Endothelial cell of umbilical vein (primary cell): ENCODE measurements at regions not wholly inside any gene's neighbourhood (a gene's known extent, or its start where the extent isn't known, plus 50 kb on each side); places are given as distances from the start of the nearest gene placed in this dataset.
A peak's percentile ranks its signal among the peaks of the same experiment; 100 is the strongest.

ENCODE experiments used
- BruUV-seq: library from RNA; stranded (reverse); fragments of 400-500 nt; replicated peaks from 2 replicates; lab custom pipeline; 2021; lab: Mats Ljungman, UMichigan
- CTCF ChIA-PET: fragments of 300-600, 350-600 bp; sonication (Branson Sonifier 250); formaldehyde crosslinking; loops from one replicate; lab custom pipeline; 2021; ENCODE audit warnings: antibody characterized with exemption, inconsistent platforms; lab: Charles Lee
- POLR2A ChIA-PET: fragments of 300-600, 350-600 bp; sonication (Branson Sonifier 250); formaldehyde crosslinking; loops from one replicate; lab custom pipeline; 2021; ENCODE audit warnings: antibody characterized with exemption, inconsistent platforms; lab: Charles Lee
- DNase-seq: peaks from one replicate; pipeline ENCODE4 v3.0.0-alpha.2; 2011; ENCODE audit warnings: low read depth, low spot score
- FAIRE-seq: peaks from 2 replicates; lab custom pipeline; 2011; peaks lifted over from hg19 to GRCh38; lab: Jason Lieb, UNC
- H2AFZ ChIP-seq: 2 replicates; pipeline ENCODE4 v1.6.0; 2012; ENCODE audit warnings: low read depth, low read length, control low read depth, inconsistent platforms
- H3K27ac ChIP-seq: 2 replicates; pipeline ENCODE4 v1.5.1; 2011; ENCODE audit warnings: low read depth, mild to moderate bottlenecking, control low read depth, low read length, moderate library complexity; ENCODE audit not compliant: insufficient read depth
- H3K27me3 ChIP-seq, 2 experiments: 2 replicates each; pipeline versions ENCODE4 v1.6.0 to v1.6.1; 2011; ENCODE audit warnings: low read length in 2 of 2, mixed read lengths in 1 of 2; ENCODE audit not compliant: control insufficient read depth in 2 of 2, insufficient read depth in 2 of 2
- H3K36me3 ChIP-seq, 2 experiments: 2 replicates in 1 of 2; 3 replicates in 1 of 2; pipeline ENCODE4 v1.5.1; 2011; ENCODE audit warnings: low read length in 2 of 2, mild to moderate bottlenecking in 1 of 2, moderate library complexity in 1 of 2; ENCODE audit not compliant: control insufficient read depth in 2 of 2, insufficient read depth in 2 of 2; ENCODE audit errors: extremely low read depth in 1 of 2
- H3K4me1 ChIP-seq: 3 replicates; pipeline ENCODE4 v1.5.1; 2011; ENCODE audit warnings: mild to moderate bottlenecking, low read length; ENCODE audit not compliant: control insufficient read depth, insufficient read depth; ENCODE audit errors: extremely low read depth
- H3K4me2 ChIP-seq: 2 replicates; pipeline ENCODE4 v1.6.1; 2011; ENCODE audit warnings: low read length, control low read depth, mixed read lengths; ENCODE audit not compliant: insufficient read depth
- H3K4me3 ChIP-seq, 3 experiments: fragments of 200-600 bp in 1 of 3; sonication (generic), shearing (Covaris generic) in 1 of 3; replicated peaks in 1 of 3; 2 replicates each; pipeline ENCODE4 v1.5.1; 2011 to 2016; ENCODE audit warnings: control low read depth in 3 of 3, low read length in 3 of 3, mild to moderate bottlenecking in 2 of 3, inconsistent platforms in 1 of 3, low read depth in 1 of 3, moderate library complexity in 1 of 3; ENCODE audit not compliant: insufficient read depth in 1 of 3
- H3K79me2 ChIP-seq: 2 replicates; pipeline ENCODE4 v1.6.0; 2012; ENCODE audit warnings: low read length, inconsistent platforms; ENCODE audit not compliant: control insufficient read depth, insufficient read depth
- H3K9ac ChIP-seq: replicated peaks from 2 replicates; pipeline ENCODE3; 2011; ENCODE audit warnings: low read length, control low read depth; ENCODE audit not compliant: insufficient read depth; ENCODE audit errors: extremely low read depth
- H3K9me1 ChIP-seq: replicated peaks from 3 replicates; pipeline ENCODE4 v1.6.0; 2011; ENCODE audit warnings: mild to moderate bottlenecking, low read length; ENCODE audit not compliant: control insufficient read depth, insufficient read depth; ENCODE audit errors: extremely low read depth
- H3K9me3 ChIP-seq: replicated peaks from 2 replicates; pipeline ENCODE4 v1.5.1; 2012; ENCODE audit warnings: low read length, inconsistent platforms; ENCODE audit not compliant: control insufficient read depth, insufficient read depth
- H4K20me1 ChIP-seq: replicated peaks from 2 replicates; pipeline ENCODE3; 2011; ENCODE audit warnings: mild to moderate bottlenecking, low read length; ENCODE audit not compliant: control insufficient read depth, insufficient read depth; ENCODE audit errors: extremely low read depth
- EZH2 ChIP-seq: IDR thresholded peaks from 2 replicates; pipeline ENCODE4 v1.6.1; 2012; ENCODE audit warnings: borderline replicate concordance, low read depth, mild to moderate bottlenecking, moderate library complexity, low read length, inconsistent platforms; ENCODE audit not compliant: severe bottlenecking
- FOS ChIP-seq: IDR thresholded peaks from 2 replicates; pipeline ENCODE4 v1.6.1; 2011; ENCODE audit warnings: mild to moderate bottlenecking, low read length, moderate library complexity, borderline replicate concordance; ENCODE audit not compliant: insufficient read depth
- GATA2 ChIP-seq: IDR thresholded peaks from 2 replicates; pipeline ENCODE4 v1.7.0; 2011; ENCODE audit warnings: low read depth, mild to moderate bottlenecking, moderate library complexity, mixed read lengths, low read length; ENCODE audit not compliant: insufficient read length, insufficient read depth
- JUN ChIP-seq: IDR thresholded peaks from 2 replicates; pipeline ENCODE4 v1.6.1; 2011; ENCODE audit warnings: borderline replicate concordance, low read depth; ENCODE audit not compliant: insufficient read length, insufficient read depth
- MYC ChIP-seq: IDR thresholded peaks from one replicate; pipeline ENCODE4 v1.6.1; 2011; ENCODE audit warnings: mild to moderate bottlenecking, low read depth, low read length
- POLR2A ChIP-seq: IDR thresholded peaks from 2 replicates; pipeline ENCODE4 v1.6.1; 2012; ENCODE audit warnings: low read depth, mild to moderate bottlenecking, control low read depth, low read length
- POLR2AphosphoS5 ChIP-seq: IDR thresholded peaks from 2 replicates; pipeline ENCODE4 v1.6.1; 2012; ENCODE audit warnings: low read depth, mild to moderate bottlenecking, control low read depth, low read length, moderate library complexity; ENCODE audit not compliant: insufficient read depth
- dilution Hi-C: fragments of 300-500 bp; cut with MboI; formaldehyde crosslinking; loops from one replicate; pipeline ENCODE4 v1.15.0; 2019; ENCODE audit warnings: low sequenced_read_pairs; ENCODE audit not compliant: extremely low pct_ligation_motif_present
- intact Hi-C: fragments of 100-400 bp; cut with micrococcal nuclease; formaldehyde crosslinking; loops from one replicate; pipeline ENCODE4 v1.10.0; 2022
- TF ChIP-seq, protein P1 (sequence below): IDR thresholded peaks from 2 replicates; pipeline ENCODE4 v1.6.1; 2011; ENCODE audit not compliant: insufficient read depth, insufficient read length
- TF ChIP-seq, protein P2 (sequence below), 2 donors: IDR thresholded peaks; 1 replicate in 1 of 2; 2 replicates in 1 of 2; pipeline ENCODE4 v1.5.1; 2011; ENCODE audit warnings: low read length in 2 of 2, mild to moderate bottlenecking in 2 of 2, moderate library complexity in 2 of 2, control low read depth in 1 of 2, inconsistent platforms in 1 of 2, low read depth in 1 of 2; ENCODE audit not compliant: insufficient read depth in 1 of 2; ENCODE audit errors: extremely low read depth in 1 of 2

DNA sequence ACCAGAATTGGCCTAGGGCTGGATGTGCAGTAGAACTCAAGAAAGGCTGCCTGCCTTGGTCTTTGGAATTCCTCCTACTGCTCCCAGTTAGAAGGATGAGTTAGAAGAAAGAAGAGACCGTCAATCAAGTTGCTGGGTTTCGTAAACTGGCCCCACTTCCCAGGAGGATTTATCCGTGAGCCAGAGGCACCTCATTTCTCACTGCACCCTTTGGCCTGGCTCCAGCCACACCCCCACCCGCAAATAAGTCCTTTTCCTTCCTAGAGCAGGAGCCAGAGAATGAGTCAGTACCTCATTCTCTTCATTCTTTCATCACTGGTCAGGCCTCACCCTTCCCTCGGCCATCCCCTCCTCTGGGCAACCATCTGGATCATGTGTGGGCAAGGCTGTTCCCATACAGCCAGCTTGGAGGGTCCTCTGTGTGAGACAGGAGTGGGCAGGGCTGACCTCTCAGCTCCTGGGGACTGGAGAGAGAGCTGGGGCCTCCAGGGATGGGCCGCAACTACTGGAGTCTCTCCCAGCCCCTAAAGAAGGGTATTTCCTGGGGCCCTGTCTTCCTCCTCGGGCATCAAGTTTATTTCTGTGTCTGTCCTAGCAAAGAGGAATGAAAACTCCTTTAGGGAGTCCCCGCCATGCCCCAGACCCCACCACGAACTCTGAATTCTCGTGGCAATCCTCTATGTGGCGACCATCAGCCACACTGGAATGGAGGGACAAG, 87.2 kb upstream of the DUSP5 start:
- DNase-seq, result peak; percentile 89
- peaks cover 59% of the 10 kb centered on the region for H3K4me1 ChIP-seq
- H3K4me3 ChIP-seq, result no peak overlapping the region
- H3K27me3 ChIP-seq, result no peaks in the 10 kb centered on the region
- H3K36me3 ChIP-seq, result no peaks in the 10 kb centered on the region
- peak overlapping the region; percentile 57 for H3K9ac ChIP-seq
- H3K27ac ChIP-seq, result peak overlapping the region; percentile 87
- peak; percentile 96 for FAIRE-seq
- ChIA-PET POLR2A (interaction anchor here (0.6 to 1.5 kb wide), 4 partner anchors 9 to 93 kb away, joined by 3 to 4 read pairs (median 4); partner anchors contain the start of gene DUSP5), CTCF (interaction anchor here (0.8 to 5.0 kb wide), 15 partner anchors 8 to 136 kb away, joined by 3 to 49 read pairs (median 4); no protein-coding TSS in a partner anchor)
- no peaks in the 10 kb centered on the region for H3K9me3 ChIP-seq
- no peaks in the 10 kb centered on the region for H4K20me1 ChIP-seq
- BruUV-seq, result TSS peak; percentile 92
- no peaks in the 10 kb centered on the region for H3K9me1 ChIP-seq
- no peaks in the 10 kb centered on the region for H3K79me2 ChIP-seq
- intact Hi-C loops, result loop anchor here (1.0 to 5.0 kb wide), 4 partner anchors 11 to 87 kb away; partner anchors contain the start of gene DUSP5
- dilution Hi-C loops, result no loop called here
- peak; percentile 71 for TF ChIP-seq JUN
- TF ChIP-seq, protein P1, sequence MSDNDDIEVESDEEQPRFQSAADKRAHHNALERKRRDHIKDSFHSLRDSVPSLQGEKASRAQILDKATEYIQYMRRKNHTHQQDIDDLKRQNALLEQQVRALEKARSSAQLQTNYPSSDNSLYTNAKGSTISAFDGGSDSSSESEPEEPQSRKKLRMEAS, result no peak
- TF ChIP-seq GATA2, result peak; percentile 11
- TF ChIP-seq POLR2AphosphoS5, result peak; percentile 90
- TF ChIP-seq, protein P2, sequence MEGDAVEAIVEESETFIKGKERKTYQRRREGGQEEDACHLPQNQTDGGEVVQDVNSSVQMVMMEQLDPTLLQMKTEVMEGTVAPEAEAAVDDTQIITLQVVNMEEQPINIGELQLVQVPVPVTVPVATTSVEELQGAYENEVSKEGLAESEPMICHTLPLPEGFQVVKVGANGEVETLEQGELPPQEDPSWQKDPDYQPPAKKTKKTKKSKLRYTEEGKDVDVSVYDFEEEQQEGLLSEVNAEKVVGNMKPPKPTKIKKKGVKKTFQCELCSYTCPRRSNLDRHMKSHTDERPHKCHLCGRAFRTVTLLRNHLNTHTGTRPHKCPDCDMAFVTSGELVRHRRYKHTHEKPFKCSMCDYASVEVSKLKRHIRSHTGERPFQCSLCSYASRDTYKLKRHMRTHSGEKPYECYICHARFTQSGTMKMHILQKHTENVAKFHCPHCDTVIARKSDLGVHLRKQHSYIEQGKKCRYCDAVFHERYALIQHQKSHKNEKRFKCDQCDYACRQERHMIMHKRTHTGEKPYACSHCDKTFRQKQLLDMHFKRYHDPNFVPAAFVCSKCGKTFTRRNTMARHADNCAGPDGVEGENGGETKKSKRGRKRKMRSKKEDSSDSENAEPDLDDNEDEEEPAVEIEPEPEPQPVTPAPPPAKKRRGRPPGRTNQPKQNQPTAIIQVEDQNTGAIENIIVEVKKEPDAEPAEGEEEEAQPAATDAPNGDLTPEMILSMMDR (IDR thresholded peaks at IDR 0.05; ENCODE audit: extremely low read depth in 1 of 2, insufficient read depth in 1 of 2, low read depth in 1 of 2, low read length in 2 of 2), result no peak
- TF ChIP-seq FOS, result peak; percentile 92
- TF ChIP-seq POLR2A, result no peak
- TF ChIP-seq EZH2, result no peak
- no peak for TF ChIP-seq MYC
- H2AFZ ChIP-seq, result peak overlapping the region; percentile 15
- H3K4me2 ChIP-seq, result peak overlapping the region; percentile 26
